Stimulated activated CD8-positive, alpha-beta memory T cell treated with anti-CD3 and anti-CD28 coated beads, Interleukin-12 subunit alpha, Interleukin-12 subunit beta, amount 100 ng/mL, for 1 hour (primary cell): ENCODE measurements at regions not wholly inside any gene's neighbourhood (a gene's known extent, or its start where the extent isn't known, plus 50 kb on each side); places are given as distances from the start of the nearest gene placed in this dataset.

ENCODE experiments used
- DNase-seq: peaks from one replicate; pipeline ENCODE4 v3.0.0-alpha.2; 2020; ENCODE audit warnings: low read depth

DNA sequence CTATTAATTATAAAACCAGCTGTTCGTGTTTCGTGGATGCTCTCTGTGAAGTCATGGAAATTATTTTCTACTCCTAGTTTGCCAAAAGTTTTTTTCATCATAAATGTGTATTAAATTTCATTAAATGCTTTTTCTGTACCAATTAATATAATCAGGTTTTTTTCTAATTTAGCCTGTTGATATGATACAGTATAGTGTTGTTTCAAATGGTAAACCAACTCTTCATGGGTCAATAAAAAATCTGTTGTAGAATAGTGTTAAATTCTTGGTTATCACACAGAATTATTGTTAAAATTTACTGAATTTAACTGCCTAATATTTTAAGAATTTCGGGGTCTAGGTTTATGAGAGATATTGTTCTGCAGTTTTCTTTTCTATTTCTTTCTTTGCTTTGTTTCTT is 505.9 kb upstream of the MANEA start:
- no peak for DNase-seq

DNA sequence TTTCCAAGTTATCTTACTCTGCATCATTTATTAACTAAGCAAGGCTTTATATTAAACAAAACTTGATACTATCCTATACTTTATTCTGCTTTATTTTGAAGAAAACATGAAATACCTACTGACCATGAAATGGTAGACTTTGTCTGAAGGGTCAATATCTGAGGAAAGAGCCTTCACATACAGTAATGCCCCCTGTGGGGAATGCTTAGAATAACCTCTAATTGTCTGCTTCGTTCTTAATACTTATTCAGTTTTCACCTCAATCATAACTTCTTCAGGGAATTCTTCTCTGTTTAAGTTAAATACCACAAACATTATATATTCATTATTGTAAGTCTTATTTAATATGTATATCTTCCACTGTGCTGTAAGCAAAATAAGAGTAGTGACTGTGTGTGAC is 498.9 kb upstream of the MANEA start:
- DNase-seq: no peak

DNA sequence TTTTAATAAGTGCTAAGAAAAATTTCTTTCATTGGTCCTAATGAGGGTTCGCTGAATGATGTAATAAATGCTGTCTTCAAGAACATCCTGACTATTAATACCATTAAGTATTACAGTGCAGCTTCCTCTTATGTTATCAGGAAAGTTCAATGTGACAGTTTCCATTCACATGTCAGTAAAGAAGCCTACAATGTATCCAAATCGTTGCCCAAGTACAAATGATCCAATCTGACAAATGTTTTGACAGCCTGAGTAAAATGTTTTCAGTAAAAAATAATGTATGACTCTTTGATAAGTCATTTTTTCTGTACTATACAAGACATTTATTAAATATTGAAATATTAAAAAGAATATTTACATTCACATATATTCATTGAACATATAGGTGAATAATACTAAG is 496.1 kb upstream of the MANEA start:
- no peak for DNase-seq

- no peak for DNase-seq
Observed at GRCh38 chr6:95081949-95082348, 495.4 kb upstream of the MANEA start.

DNA sequence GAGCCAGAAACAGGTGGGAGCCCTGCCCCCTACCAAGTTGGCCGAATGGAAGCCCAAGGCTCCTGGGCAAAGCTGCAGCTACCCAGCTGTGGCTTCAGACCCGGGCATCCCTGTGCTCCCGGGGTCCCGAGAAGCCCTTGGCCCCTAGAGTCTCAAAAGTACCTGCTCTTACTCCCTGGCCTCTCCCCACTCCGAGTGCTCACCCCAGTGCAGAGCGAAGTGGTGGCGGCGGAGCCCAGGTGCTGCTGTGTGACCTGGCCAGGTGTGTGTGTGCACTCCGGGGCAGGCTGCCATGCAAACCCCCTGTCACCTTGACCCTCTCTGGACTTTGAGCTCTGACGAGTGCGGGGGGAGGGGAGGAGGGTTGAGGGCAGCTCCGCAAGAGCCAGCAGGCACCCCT is 493.8 kb upstream of the MANEA start:
- DNase-seq: no peak

- DNase-seq: no peak
Observed at GRCh38 chr6:95084867-95085266, 492.5 kb upstream of the MANEA start.

DNA sequence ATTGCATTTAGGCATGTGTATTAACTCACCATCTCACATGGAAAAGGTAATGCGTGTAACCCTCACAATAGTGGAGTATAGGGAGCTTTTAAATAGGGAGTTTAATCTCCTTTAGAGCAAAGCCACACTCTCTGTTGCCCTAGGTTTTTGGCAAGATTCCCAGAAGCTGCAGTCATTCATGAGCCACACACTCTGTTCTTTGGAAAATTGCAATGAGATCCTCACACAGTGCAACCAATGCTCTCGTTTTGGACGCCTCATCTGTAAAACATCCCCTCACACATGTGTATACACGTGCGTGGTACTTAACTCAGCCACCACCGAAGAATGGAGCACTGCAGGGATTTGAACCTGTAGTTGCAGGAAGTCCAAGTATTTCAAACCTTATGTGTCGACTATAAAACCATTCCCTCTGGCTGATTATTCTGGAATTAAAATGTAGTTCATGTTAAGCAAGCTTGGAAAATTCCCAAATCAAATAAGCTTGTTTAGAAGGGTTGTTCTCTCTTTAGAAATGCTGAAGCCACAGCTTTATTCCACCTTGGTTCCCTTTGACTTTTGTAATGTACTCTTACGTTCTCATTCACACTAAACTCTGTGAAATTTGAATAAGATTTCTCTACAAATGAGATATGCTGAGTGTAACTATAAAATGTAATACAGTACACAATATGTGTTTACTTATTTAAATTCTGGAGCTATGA is 489.8 kb upstream of the MANEA start:
- no peak for DNase-seq

DNA sequence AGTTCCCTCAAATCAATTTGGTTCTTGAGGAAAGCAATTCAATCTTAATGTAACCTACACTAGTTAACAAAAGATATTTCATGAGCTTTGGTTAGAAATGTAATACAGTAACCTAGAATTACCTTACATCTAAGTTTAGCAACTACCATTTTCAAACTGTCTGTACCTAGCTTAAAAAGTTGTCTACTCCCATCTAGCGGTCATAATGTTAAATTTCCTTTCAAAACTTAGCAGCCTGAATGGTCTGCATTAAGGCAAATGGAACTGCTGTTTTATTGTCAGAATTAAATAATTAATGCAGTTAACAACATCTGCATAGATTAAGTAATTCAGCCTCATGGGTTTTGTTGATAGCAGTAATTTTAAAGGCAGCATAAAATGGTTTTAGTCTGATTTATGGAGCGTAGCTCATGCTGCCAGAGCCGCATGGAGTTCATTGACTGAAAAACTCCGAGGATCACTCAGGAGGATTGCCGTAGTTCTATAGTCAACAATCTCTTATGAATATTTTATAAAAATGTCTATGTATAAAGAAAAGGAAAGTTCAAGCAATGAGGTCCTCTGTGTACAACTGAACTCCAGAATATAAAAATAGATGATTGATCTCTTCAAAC is 485.4 kb upstream of the MANEA start:
- no peak for DNase-seq

- no peak for DNase-seq
Observed at GRCh38 chr6:95093154-95093553, 484.2 kb upstream of the MANEA start.

GRCh38 chr6:95094751-95095663 is 482.3 kb upstream of the MANEA start:
- DNase-seq: no peak

GRCh38 chr6:95095855-95096254 is 481.5 kb upstream of the MANEA start:
- no peak for DNase-seq

DNA sequence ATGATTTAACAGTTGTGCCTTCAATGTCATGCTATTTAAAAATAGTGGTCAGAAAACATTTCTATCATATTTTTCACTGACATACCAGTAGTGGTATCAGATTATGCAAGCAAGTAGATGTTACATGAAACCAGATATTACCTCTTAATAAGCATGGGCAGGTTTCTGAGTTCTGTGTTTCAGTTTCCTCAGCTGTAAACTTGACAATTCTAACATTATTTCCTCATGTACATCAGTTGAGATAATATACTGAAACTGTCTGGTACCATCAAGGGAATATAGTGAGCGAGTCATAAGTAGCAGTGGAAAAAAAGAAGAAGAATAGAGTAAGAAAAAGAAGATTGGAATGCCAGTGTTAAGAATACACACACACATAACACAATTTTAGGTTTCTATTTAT is 477.9 kb upstream of the MANEA start:
- no peak for DNase-seq

DNA sequence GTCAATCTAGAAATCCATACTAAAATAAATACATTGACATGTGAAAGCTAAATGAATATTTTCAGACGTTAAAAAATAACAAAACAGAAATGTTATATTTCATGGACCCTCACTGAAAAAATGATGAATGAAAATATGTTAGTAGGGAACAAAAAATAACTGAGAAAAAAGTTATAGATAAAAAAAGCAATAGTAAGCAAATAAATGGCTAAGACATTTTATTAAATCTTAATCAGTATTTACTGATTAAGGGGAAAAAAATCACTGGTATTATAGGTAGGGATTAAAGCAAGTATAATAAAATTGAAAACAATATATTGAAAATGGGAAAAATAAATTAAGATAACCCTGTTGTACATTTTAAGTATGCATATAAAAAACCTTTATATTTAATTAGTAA is 468.1 kb upstream of the MANEA start:
- DNase-seq: no peak

DNA sequence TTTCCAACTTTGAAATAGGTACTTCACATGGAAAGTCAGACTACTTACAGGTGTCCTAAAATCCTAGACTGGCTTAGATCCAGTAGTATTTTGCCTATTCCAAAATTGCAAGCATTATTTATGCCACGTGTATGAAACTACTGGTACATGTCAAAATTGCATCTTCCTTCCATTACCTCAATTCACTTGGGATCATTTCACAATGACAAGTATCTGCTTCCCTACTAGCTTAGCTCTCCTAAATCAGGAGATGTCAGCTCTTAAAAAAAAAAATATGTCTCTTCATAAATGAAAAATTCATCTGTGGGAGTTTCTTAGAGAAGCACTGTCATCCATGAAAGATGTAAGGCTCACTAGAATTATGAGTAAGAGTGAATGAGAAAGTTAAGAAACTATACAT is 466.6 kb upstream of the MANEA start:
- no peak for DNase-seq

- DNase-seq: no peak
Observed at GRCh38 chr6:95117236-95117635, 460.1 kb upstream of the MANEA start.

DNA sequence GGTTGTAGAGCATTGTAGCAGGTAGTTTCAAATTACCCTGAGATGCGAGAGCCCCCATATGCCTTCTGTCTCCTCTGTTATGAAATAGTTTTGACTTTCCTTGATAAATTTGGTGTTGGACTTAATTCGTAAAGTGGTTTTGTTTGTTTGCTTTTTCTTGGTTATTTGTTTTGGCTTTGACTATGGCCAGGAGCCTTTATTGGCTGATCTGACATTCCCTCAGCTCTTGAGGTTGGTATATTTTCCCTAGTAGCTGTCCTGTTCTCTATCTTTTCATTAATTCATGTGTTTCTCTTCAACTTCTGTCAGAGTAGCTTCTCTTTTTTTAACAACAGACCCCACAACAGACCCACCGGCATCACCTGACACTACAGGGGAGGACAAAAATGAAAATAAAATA is 457.4 kb upstream of the MANEA start:
- no peak for DNase-seq

DNA sequence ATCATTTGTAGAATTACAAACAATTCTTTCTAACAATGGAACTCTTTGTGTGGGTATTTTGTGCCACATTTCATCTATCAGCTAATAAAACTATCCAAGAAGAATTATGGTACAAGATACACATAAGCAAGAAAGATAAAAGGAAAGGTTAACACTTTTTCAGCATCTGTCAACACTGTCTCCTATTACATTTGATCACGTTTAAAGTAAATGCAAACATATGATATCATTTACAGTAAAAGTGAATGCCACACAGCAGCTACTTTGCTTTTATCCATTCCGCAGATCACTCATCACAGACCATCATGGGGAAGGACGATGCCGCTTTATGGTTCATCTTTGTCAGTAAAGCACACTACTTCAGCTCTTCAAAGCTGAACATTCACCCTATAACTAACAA is 456.4 kb upstream of the MANEA start:
- DNase-seq: no peak

GRCh38 chr6:95127261-95127660 is 450.1 kb upstream of the MANEA start:
- no peak for DNase-seq

DNA sequence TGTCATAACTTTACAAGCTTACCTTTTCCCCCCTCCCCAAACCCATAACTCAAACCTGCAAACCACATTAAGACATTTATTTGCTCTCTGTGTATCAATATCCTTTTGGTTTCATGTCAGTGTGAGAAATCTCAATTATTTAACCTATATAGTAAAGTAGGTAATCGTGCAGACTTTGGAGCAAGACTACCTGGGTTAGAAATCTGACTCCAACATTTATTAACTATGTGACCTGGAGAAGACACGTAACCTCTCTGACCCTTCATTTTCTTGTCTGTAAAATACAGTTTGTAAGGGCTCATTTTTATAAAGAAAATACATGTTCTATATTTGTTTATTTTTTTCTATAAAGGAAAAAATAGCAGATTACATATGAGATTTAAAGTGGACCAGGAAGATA is 448.9 kb upstream of the MANEA start:
- DNase-seq: no peak

GRCh38 chr6:95128947-95129346 is 448.4 kb upstream of the MANEA start:
- no peak for DNase-seq

DNA sequence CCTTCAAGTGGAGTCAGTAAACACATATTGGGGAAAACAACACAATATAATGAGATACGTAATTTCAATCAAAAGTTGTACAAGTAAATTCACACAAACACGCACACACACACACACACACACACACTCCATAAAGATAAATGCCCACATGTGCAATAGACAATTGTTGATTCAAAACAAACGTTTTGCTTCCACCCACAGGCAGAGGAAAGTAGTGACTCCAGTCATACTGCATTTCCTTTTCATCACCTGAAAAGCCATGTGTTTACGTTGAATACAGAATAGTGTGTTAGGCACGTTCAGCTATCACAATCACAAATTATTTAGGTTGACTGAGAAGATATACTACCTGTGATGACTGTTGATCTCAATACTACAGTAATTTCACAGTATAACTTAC is 443.8 kb upstream of the MANEA start:
- no peak for DNase-seq

GRCh38 chr6:95135182-95135581 is 442.2 kb upstream of the MANEA start:
- DNase-seq: no peak

GRCh38 chr6:95142101-95142500 is 435.2 kb upstream of the MANEA start:
- no peak for DNase-seq
